ENCODE measurements at regions not wholly inside any gene's neighbourhood (a gene's known extent, or its start where the extent isn't known, plus 50 kb on each side); places are given as distances from the start of the nearest gene placed in this dataset.

GRCh38 chr6:114718186-114718585, 375.4 kb upstream of the HS3ST5 start:
- Histone ChIP-seq H3K9me3 (replicated peaks; ENCODE audit: control insufficient read depth, insufficient read depth, low read length) (no peaks in the 10 kb centered on the region), H3K36me3 (ENCODE audit: control insufficient read depth in 2 of 2, extremely low read depth in 1 of 2, insufficient read depth in 2 of 2, low read length in 2 of 2) (no peaks in the 10 kb centered on the region), H3K4me3 (replicated peaks in 1 of 3; ENCODE audit: insufficient read depth in 1 of 3, low read depth in 1 of 3, low read length in 3 of 3) (no peak overlapping the region), H2AFZ (ENCODE audit: low read depth, low read length) (no peak overlapping the region), H3K27ac (ENCODE audit: insufficient read depth, low read depth, low read length) (no peak overlapping the region), H3K27me3 (ENCODE audit: control insufficient read depth in 2 of 2, insufficient read depth in 2 of 2, low read length in 2 of 2) (no peaks in the 10 kb centered on the region), H3K4me1 (ENCODE audit: control insufficient read depth, extremely low read depth, insufficient read depth, low read length) (no peaks in the 10 kb centered on the region), H3K9me1 (replicated peaks; ENCODE audit: control insufficient read depth, extremely low read depth, insufficient read depth, low read length) (no peaks in the 10 kb centered on the region), H3K4me2 (ENCODE audit: insufficient read depth, low read length) (no peak overlapping the region), H3K9ac (replicated peaks; ENCODE audit: extremely low read depth, insufficient read depth, low read length) (no peak overlapping the region), H3K79me2 (ENCODE audit: control insufficient read depth, insufficient read depth, low read length) (no peaks in the 10 kb centered on the region), H4K20me1 (replicated peaks; ENCODE audit: control insufficient read depth, extremely low read depth, insufficient read depth, low read length) (no peaks in the 10 kb centered on the region)
- dilution Hi-C loops (cut with MboI; ENCODE audit: extremely low pct_ligation_motif_present, low sequenced_read_pairs), result no loop called here
- FAIRE-seq (no peak), DNase-seq (ENCODE audit: low read depth, low spot score) (no peak)
- BruUV-seq (replicated peaks), result no TSS peak
- ChIA-PET POLR2A (no interaction called here), CTCF (no interaction called here)
- no peak for TF ChIP-seq EZH2 (IDR thresholded peaks at IDR 0.05; ENCODE audit: borderline replicate concordance, low read depth, low read length, severe bottlenecking)
- no peak for TF ChIP-seq FOS (IDR thresholded peaks at IDR 0.05; ENCODE audit: borderline replicate concordance, insufficient read depth, low read length)
- no peak for TF ChIP-seq POLR2AphosphoS5 (IDR thresholded peaks at IDR 0.05; ENCODE audit: insufficient read depth, low read depth, low read length)
- no peak for TF ChIP-seq MYC (IDR thresholded peaks at IDR 0.05; ENCODE audit: low read depth, low read length)
- TF ChIP-seq JUN (IDR thresholded peaks at IDR 0.05; ENCODE audit: borderline replicate concordance, insufficient read depth, insufficient read length, low read depth), result no peak
- TF ChIP-seq, protein P1, sequence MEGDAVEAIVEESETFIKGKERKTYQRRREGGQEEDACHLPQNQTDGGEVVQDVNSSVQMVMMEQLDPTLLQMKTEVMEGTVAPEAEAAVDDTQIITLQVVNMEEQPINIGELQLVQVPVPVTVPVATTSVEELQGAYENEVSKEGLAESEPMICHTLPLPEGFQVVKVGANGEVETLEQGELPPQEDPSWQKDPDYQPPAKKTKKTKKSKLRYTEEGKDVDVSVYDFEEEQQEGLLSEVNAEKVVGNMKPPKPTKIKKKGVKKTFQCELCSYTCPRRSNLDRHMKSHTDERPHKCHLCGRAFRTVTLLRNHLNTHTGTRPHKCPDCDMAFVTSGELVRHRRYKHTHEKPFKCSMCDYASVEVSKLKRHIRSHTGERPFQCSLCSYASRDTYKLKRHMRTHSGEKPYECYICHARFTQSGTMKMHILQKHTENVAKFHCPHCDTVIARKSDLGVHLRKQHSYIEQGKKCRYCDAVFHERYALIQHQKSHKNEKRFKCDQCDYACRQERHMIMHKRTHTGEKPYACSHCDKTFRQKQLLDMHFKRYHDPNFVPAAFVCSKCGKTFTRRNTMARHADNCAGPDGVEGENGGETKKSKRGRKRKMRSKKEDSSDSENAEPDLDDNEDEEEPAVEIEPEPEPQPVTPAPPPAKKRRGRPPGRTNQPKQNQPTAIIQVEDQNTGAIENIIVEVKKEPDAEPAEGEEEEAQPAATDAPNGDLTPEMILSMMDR (IDR thresholded peaks at IDR 0.05; ENCODE audit: extremely low read depth in 1 of 2, insufficient read depth in 1 of 2, low read depth in 1 of 2, low read length in 2 of 2), result no peak
- TF ChIP-seq MAX (IDR thresholded peaks at IDR 0.05; ENCODE audit: insufficient read depth, insufficient read length), result no peak
- TF ChIP-seq GATA2 (IDR thresholded peaks at IDR 0.05; ENCODE audit: insufficient read depth, insufficient read length, low read depth, low read length), result no peak
- TF ChIP-seq POLR2A (IDR thresholded peaks at IDR 0.05; ENCODE audit: low read depth, low read length), result no peak
- intact Hi-C loops (cut with micrococcal nuclease), result no loop called here
